ENCODE measurements at regions not wholly inside any gene's neighbourhood (a gene's known extent, or its start where the extent isn't known, plus 50 kb on each side); places are given as distances from the start of the nearest gene placed in this dataset.

GRCh38 chr11:29025001-29025400, 916.8 kb downstream of the METTL15 start:
- TF ChIP-seq POLR2AphosphoS5 (IDR thresholded peaks at IDR 0.05; ENCODE audit: low read depth) (no peak), CTCF (IDR thresholded peaks at IDR 0.05; ENCODE audit: insufficient read depth, low read length) (no peak)

All from HL-60 (cell line).